ENCODE measurements at regions not wholly inside any gene's neighbourhood (a gene's known extent, or its start where the extent isn't known, plus 50 kb on each side); places are given as distances from the start of the nearest gene placed in this dataset.

- no peak for DNase-seq (ENCODE audit: low read depth)
Measured at GRCh38 chr1:86296305-86297205, 99.6 kb downstream of the ODF2L start.

- no peak for DNase-seq (ENCODE audit: low read depth)
Measured at GRCh38 chr1:86289746-86290145, 106.4 kb downstream of the ODF2L start.

DNA sequence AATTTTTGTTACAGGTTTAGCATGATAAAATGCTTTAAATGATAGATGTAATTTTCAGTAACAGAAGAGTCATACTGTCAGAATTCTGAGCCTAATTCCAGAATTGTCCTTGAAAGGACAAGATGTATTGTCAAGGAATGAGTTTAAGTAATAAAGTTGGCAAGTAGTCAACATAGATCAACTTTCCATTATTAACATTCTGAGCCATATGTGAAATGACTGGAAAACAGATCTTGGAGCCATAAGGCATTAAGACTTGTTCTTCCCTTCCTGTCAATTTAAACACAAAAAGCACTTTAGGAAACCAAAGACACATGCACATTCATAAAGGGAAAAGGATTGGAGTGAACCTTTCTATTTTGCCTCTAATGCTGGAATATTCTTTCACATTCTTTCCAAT is 107.0 kb downstream of the ODF2L start:
- no peak for DNase-seq (ENCODE audit: low read depth)

DNA sequence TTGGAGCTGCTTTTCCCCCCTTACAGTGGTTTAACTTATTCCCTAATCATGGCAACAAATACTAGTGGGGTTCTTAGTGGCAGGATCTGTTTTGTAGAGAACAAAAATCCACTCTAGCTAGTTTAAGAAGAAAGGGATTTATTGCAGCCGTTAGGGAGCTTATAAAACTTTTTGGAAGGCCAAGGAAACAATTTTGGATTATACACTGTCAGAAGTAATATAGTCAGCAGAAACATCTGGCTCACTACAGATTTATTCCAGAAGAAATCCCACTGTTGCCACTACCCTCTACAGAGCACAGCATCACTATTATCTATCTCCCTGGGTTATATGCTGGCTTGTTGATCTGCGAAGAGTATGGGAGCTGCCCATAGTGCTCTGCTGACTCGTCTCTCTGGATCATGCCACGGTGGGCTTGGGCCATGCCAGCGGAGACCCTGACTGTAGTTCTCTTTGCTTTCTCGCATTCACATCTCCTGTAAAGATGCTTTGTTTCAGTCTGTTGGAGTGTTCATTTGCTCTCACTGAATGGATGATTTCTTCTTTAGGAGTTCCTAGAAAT is 107.5 kb downstream of the ODF2L start:
- DNase-seq (ENCODE audit: low read depth) = no peak

DNA sequence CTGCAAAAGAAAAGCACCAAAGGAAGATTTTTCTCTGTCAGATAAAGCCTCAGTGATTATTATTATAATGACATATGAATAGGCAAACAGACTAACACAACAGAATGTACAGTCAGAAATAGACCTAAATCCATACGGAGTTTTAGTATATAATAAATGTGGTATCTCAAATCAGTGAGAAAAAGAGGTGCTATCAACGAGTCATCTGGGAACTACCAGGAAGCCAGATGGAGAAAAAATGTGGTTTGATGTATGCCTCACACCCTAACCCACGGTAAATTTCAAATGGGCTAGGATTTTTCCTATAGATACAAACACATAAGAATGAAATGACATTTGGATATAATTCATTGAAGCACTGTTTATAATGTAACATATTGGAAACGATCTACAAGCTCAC is 110.3 kb downstream of the ODF2L start:
- DNase-seq (ENCODE audit: low read depth) = no peak

DNA sequence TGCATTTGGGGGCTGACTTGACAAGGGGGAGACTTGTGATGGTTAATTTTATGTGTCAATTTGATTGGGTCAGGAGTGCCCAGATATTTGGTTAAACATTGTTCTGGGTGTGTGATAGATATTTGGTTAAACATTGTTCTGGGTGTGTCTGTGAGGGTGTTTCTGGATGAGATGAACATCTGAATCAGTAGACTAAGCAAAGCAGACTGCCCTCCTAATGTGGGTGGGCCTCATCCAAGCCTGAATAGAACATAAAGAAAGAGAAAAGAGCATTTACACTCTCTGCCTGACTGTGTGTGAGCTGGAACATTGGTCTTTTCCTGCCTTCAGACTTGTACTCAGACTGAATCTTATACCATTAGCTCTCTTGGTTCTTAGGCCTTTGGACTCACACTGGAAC is 113.5 kb downstream of the ODF2L start:
- no peak for DNase-seq (ENCODE audit: low read depth)

DNA sequence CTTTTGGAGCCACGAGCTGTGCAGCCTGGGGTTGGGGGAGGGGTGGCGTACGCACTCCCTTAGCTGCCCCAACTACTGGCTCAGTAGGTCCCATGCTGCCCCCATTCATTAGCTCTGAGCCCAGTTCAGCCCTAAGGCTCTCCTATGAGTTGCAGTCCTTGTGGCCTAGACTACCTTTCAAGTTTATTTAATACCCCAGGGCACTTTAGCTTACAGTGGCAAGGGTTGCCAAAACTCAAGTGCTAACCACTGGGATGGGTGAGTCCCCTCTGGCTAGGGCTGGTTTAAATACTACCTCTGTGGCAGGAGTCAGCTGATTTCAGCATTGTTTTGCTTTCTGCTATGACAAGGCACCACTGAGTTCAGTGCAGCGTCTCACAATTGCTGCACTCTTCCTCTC is 118.2 kb downstream of the ODF2L start:
- DNase-seq (ENCODE audit: low read depth) = no peak

GRCh38 chr1:86273066-86273465 is 116.5 kb upstream of the COL24A1 start:
- DNase-seq (ENCODE audit: low read depth) = no peak

GRCh38 chr1:86272083-86272482 is 115.5 kb upstream of the COL24A1 start:
- DNase-seq (ENCODE audit: low read depth) = no peak

DNA sequence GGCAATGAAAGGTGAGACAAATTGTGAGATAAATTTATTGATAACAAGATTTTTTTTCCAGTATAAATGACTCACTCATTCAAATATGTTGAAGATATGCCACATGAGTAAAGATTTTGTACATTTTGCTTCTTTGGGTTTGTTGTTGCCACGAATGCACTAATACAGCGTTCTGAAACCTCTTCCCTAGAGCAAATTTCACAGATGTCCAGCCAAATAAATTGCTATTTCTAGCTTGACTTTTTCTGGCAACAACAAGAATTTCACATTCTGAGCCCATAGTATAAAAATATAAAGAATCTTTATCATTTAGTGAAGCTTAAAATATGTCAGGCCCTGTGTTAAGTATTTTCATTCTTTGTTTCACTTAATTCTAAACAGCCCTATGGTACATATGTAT is 114.5 kb upstream of the COL24A1 start:
- DNase-seq (ENCODE audit: low read depth) = no peak

GRCh38 chr1:86263101-86263500 is 106.5 kb upstream of the COL24A1 start:
- DNase-seq (ENCODE audit: low read depth) = no peak

GRCh38 chr1:86260476-86260875 is 103.9 kb upstream of the COL24A1 start:
- DNase-seq (ENCODE audit: low read depth) = no peak

- DNase-seq (ENCODE audit: low read depth) = peak; percentile 18
Measured at GRCh38 chr1:86259390-86259789, 102.8 kb upstream of the COL24A1 start.

DNA sequence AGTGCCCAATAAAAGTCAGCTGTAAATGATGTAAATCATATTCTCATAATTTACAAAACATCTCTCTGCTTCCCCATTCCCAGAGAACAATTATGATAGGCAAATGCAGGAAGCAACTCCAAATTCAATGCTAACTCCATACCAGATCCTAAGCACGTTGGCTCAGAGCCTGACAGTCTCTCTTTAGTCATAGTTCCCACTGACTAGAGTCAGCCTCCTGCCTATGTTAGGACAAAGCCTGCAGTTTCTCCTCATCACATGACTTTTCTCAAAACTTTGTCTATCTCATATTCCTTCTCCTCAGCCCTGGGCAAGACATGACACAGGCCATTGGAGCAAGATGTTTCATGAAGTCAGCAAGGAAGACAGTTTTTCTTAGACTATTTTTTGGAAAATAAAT is 101.5 kb upstream of the COL24A1 start:
- peak; percentile 11 for DNase-seq (ENCODE audit: low read depth)

- peak; percentile 57 for DNase-seq (ENCODE audit: low read depth)
Measured at GRCh38 chr1:86247597-86248279, 91.2 kb upstream of the COL24A1 start.

- DNase-seq (ENCODE audit: low read depth) = no peak
Measured at GRCh38 chr1:86245566-86246190, 89.1 kb upstream of the COL24A1 start.

- DNase-seq (ENCODE audit: low read depth) = no peak
Measured at GRCh38 chr1:86239894-86240293, 83.3 kb upstream of the COL24A1 start.

- DNase-seq (ENCODE audit: low read depth) = no peak
Measured at GRCh38 chr1:86239490-86239889, 82.9 kb upstream of the COL24A1 start.

- DNase-seq (ENCODE audit: low read depth) = no peak
Measured at GRCh38 chr1:86238226-86238625, 81.7 kb upstream of the COL24A1 start.

- no peak for DNase-seq (ENCODE audit: low read depth)
Measured at GRCh38 chr1:86235852-86236251, 79.3 kb upstream of the COL24A1 start.

- DNase-seq (ENCODE audit: low read depth) = no peak
Measured at GRCh38 chr1:86233403-86233802, 76.8 kb upstream of the COL24A1 start.

GRCh38 chr1:86231076-86231475 is 74.5 kb upstream of the COL24A1 start:
- no peak for DNase-seq (ENCODE audit: low read depth)
